ENCODE measurements at regions not wholly inside any gene's neighbourhood (a gene's known extent, or its start where the extent isn't known, plus 50 kb on each side); places are given as distances from the start of the nearest gene placed in this dataset.

GRCh38 chr13:80857321-80857720 lies 516.4 kb upstream of the SPRY2 start:
- TF ChIP-seq, protein P1, sequence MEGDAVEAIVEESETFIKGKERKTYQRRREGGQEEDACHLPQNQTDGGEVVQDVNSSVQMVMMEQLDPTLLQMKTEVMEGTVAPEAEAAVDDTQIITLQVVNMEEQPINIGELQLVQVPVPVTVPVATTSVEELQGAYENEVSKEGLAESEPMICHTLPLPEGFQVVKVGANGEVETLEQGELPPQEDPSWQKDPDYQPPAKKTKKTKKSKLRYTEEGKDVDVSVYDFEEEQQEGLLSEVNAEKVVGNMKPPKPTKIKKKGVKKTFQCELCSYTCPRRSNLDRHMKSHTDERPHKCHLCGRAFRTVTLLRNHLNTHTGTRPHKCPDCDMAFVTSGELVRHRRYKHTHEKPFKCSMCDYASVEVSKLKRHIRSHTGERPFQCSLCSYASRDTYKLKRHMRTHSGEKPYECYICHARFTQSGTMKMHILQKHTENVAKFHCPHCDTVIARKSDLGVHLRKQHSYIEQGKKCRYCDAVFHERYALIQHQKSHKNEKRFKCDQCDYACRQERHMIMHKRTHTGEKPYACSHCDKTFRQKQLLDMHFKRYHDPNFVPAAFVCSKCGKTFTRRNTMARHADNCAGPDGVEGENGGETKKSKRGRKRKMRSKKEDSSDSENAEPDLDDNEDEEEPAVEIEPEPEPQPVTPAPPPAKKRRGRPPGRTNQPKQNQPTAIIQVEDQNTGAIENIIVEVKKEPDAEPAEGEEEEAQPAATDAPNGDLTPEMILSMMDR (IDR thresholded peaks at IDR 0.05; ENCODE audit: low read depth, low read length, missing control alignments): no peak
- DNase-seq (ENCODE audit: extremely low read depth, low read depth): no peak
- H3K4me3 ChIP-seq (replicated peaks; ENCODE audit: low read depth, low read length): no peak overlapping the region

DNA sequence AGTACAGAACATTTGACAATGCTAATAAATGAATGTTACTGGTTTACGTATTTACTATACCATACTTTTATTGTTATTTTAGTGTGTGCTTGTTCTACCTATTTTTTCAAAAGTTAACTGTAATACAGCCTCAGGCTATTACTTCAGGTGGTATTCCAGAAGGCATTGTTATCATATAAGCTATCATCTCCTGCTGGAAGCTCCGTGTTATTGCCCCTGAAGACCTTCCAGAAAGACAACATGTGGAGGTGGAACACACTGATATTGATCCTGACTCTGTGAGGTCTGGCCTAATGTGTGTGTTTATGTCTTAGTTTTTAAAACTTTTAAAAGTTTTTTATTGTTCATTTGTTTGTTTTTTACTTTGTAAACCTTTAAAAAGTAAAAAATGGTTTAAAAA lies 509.8 kb upstream of the SPRY2 start:
- no peak overlapping the region for H3K4me3 ChIP-seq (replicated peaks; ENCODE audit: low read depth, low read length)
- no peak for DNase-seq (ENCODE audit: extremely low read depth, low read depth)
- TF ChIP-seq, protein P1 (IDR thresholded peaks at IDR 0.05; ENCODE audit: low read depth, low read length, missing control alignments): no peak

GRCh38 chr13:80844164-80844563 lies 503.2 kb upstream of the SPRY2 start:
- DNase-seq (ENCODE audit: extremely low read depth, low read depth): no peak
- TF ChIP-seq, protein P1 (IDR thresholded peaks at IDR 0.05; ENCODE audit: low read depth, low read length, missing control alignments): no peak

GRCh38 chr13:80841414-80841813 lies 500.5 kb upstream of the SPRY2 start:
- H3K4me3 ChIP-seq (replicated peaks; ENCODE audit: low read depth, low read length): no peak overlapping the region
- TF ChIP-seq, protein P1 (IDR thresholded peaks at IDR 0.05; ENCODE audit: low read depth, low read length, missing control alignments): no peak
- no peak for DNase-seq (ENCODE audit: extremely low read depth, low read depth)

More at GRCh38 chr13:80844164-80844563, 503.2 kb upstream of the SPRY2 start:
- H3K4me3 ChIP-seq (replicated peaks; ENCODE audit: low read depth, low read length): no peak overlapping the region

DNA sequence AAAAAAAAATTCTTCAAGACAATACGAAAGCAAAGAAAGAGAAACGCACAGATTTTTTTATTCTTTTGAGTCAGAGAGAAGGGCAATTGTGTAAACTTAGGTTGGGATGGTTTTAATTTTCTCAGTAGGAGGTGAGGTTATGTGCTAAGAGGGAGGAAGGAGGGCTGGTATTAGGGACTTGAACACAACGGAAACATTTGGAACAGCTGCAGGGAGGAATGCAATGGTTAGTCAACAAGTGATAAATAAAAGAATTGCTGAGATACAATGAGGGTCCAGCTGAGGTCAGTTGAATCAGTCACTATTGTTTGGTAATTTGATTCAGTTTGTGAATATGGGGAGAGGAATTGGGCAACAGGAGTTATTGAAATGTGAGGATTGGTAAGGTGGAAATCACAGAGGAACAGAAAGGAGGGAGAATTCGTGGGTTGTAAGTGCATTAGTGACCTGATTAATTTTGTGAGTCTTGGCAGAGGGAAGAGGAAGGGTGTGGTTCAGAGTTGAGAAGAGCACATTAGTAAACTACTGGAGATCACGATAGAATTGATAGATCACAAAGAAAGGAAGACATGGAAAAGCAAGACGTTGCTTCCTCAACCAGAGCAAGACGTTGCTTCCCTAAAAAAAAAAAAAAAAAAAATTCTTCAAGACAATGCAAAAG lies 499.5 kb upstream of the SPRY2 start:
- no peak for DNase-seq (ENCODE audit: extremely low read depth, low read depth)
- TF ChIP-seq, protein P1 (IDR thresholded peaks at IDR 0.05; ENCODE audit: low read depth, low read length, missing control alignments): no peak

DNA sequence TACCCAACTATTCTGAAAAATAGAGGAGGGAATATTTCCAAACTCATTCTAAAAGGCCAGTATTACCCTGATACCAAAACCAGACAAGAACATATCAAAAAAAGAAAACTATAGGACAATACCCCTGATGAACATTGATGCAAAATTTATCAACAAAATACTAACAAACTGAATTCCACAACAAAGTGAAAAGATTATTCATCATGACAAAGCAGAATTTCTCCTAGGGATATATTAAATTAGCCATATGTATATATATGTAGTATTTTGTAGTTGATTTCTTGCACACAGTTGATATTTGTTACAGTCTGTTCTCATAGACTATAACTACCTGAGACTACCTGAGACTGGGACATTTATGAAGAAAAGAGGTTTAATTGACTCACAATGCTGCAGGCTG lies 495.0 kb upstream of the SPRY2 start:
- H3K4me3 ChIP-seq (replicated peaks; ENCODE audit: low read depth, low read length): no peak overlapping the region
- TF ChIP-seq, protein P1 (IDR thresholded peaks at IDR 0.05; ENCODE audit: low read depth, low read length, missing control alignments): no peak
- no peak for DNase-seq (ENCODE audit: extremely low read depth, low read depth)

More for the DNA sequence above, 499.5 kb upstream of the SPRY2 start:
- no peak overlapping the region for H3K4me3 ChIP-seq (replicated peaks; ENCODE audit: low read depth, low read length)

DNA sequence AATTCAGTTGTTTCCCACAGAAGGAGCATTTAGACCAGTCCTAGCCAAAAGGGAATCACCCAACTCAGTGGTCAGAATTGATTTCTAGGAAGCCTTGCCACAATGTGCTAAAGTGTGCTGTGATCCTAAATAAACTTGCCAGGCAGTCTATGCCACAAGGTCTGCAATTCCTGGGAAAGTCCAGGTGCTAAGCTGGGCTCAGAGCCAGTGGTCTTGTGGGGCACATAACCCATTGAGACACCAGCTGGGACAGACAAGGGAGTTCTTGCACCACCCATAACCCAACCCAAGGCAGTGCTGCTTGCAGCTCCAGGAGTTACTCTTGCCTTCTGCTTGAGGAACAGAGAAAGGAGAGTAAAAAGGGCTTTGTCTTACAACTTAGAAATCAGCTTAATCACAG lies 489.5 kb upstream of the SPRY2 start:
- DNase-seq (ENCODE audit: extremely low read depth, low read depth): no peak
- TF ChIP-seq, protein P1 (IDR thresholded peaks at IDR 0.05; ENCODE audit: low read depth, low read length, missing control alignments): no peak
- H3K4me3 ChIP-seq (replicated peaks; ENCODE audit: low read depth, low read length): no peak overlapping the region
